BE2C (cell line): ENCODE measurements at regions not wholly inside any gene's neighbourhood (a gene's known extent, or its start where the extent isn't known, plus 50 kb on each side); places are given as distances from the start of the nearest gene placed in this dataset.

Experiments
- DNase-seq: peaks from one replicate; pipeline ENCODE4 v3.0.0-alpha.2; 2020
- H3K27me3 ChIP-seq: fragments of 250-450 bp; sonication (Bioruptor Pico); 2 replicates; pipeline ENCODE4 v1.5.1; 2020; ENCODE audit warnings: mild to moderate bottlenecking
- H3K36me3 ChIP-seq: fragments of 250-450 bp; sonication (Bioruptor Pico); 2 replicates; pipeline ENCODE4 v1.5.1; 2020; ENCODE audit warnings: mild to moderate bottlenecking
- H3K4me1 ChIP-seq: fragments of 250-450 bp; sonication (Bioruptor Pico); 2 replicates; pipeline ENCODE4 v1.5.1; 2020
- H3K4me3 ChIP-seq: 2 replicates; pipeline ENCODE4 v1.5.1; 2011; ENCODE audit warnings: low read depth, low read length
- H3K9me3 ChIP-seq: fragments of 250-450 bp; sonication (Bioruptor Pico); 2 replicates; pipeline ENCODE4 v1.5.1; 2020
- CTCF ChIP-seq: IDR thresholded peaks from 2 replicates; pipeline ENCODE4 v1.5.1; 2012; ENCODE audit warnings: mild to moderate bottlenecking, low read depth, low read length

DNA sequence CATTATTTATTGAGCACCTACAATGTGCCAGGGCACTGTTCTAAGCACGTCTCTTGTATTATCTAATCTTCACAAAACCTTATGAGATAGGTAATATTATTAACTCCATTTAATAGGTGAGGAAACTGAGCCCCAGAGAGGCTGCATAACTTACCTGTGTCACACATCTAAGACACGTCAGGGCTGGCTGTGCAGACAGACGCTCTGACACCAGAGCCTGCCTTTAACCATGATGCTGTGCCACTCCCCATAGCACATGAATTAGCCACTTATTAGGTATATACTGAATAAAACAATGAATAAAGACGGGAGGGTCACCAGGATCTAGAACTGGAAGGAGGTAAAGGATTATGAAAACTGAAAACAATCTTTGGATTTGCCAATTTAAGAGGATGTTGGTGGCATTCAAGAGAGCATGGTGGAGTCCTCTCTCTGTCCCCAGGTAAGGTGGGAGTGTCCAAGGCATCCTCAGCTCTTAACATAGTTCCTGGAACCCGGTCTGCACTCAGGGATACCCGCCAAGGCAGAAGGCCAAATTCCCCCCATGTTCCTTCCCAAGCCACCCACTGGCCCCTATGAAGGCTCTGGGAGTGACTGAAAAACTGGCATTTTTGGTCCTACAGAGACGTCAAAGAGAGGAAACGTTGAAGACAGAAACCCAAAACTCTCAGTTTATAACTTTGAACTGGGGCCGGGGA is 479.7 kb downstream of the FOXO1 start:
- Histone ChIP-seq H3K4me1 (no peaks in the 10 kb centered on the region; the same call in 1 of the 2 replicates), H3K4me3 (no peak overlapping the region), H3K9me3 (no peaks in the 10 kb centered on the region), H3K27me3 (no peaks in the 10 kb centered on the region), H3K36me3 (no peaks in the 10 kb centered on the region)
- no peak for TF ChIP-seq CTCF
- DNase-seq: no peak

- DNase-seq: no peak
- Histone ChIP-seq H3K4me1 (no peaks in the 10 kb centered on the region; the same call in 1 of the 2 replicates), H3K36me3 (no peaks in the 10 kb centered on the region), H3K4me3 (no peak overlapping the region), H3K27me3 (no peaks in the 10 kb centered on the region), H3K9me3 (no peaks in the 10 kb centered on the region)
- no peak for TF ChIP-seq CTCF
Measured at GRCh38 chr13:40187324-40187795, 479.1 kb downstream of the FOXO1 start.

DNA sequence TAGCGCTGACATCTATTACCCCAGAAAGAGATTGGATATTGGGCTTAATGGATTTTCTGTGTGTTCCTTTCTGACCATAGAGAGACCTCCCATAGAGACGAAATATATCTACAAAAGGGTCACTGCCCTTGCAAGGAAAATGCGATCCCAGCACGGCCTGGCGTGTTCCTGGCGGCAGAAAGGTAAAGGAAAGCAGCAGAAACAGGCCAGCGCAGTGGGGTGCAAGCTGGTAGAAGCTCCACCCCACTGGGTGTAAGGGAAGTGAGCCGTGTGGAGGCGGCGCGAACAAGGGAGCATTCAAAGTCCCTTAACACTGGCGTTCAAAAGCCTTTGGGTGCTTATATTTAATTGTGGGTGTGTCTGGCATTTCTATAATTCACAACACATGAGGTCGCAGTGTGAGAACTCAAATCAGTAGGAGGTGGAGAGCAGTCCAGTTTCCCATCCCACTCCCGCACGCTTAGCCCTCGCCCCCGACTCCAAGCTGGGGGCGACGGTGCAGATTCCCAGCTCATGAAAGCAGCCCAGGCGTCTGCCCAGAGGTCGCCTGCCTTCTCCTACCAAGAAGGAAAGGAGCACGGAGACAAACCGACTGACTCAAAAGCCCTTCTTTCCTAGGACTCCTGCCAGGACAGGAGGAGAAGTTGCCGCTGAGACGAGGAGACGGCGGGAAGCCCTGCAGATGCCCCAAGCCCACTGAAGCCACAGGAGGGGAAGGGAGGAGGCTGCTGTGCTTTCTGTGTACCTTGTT is 478.4 kb downstream of the FOXO1 start:
- H3K4me1 ChIP-seq: no peaks in the 10 kb centered on the region; the same call in 1 of the 2 replicates
- TF ChIP-seq CTCF: no peak
- DNase-seq: no peak

DNA sequence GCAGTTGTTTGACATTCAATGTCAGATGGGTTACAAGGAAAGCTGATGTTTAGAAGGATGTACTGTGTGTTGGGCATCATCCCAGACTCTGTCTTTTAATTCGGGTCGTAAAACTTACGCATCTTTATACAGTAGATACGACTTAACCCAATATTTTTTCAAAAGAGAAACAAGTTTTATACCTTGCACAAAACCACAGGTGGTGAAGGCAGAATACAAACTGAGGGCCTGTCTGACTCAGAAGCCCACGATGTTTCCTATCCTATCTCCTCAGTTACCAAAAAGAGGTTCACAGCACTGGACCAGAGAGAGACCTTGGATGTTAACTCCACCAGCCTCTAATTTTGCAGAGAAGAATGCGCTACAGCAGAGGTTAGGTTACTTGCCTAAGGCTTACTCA is 477.0 kb downstream of the FOXO1 start:
- no peak overlapping the region for H3K4me3 ChIP-seq
- no peaks in the 10 kb centered on the region for H3K9me3 ChIP-seq
- DNase-seq: no peak
- no peaks in the 10 kb centered on the region for H3K36me3 ChIP-seq
- H3K27me3 ChIP-seq: no peaks in the 10 kb centered on the region
- TF ChIP-seq CTCF: no peak
- H3K4me1 ChIP-seq: no peaks in the 10 kb centered on the region; the same call in 1 of the 2 replicates

More for the DNA sequence above, 478.4 kb downstream of the FOXO1 start:
- Histone ChIP-seq H3K36me3 (no peaks in the 10 kb centered on the region), H3K4me3 (no peak overlapping the region), H3K27me3 (no peaks in the 10 kb centered on the region), H3K9me3 (no peaks in the 10 kb centered on the region)

GRCh38 chr13:40189898-40190630 is 476.4 kb downstream of the FOXO1 start:
- H3K9me3 ChIP-seq: no peaks in the 10 kb centered on the region
- H3K36me3 ChIP-seq: no peaks in the 10 kb centered on the region
- H3K4me1 ChIP-seq: no peaks in the 10 kb centered on the region; the same call in 1 of the 2 replicates
- H3K4me3 ChIP-seq: no peak overlapping the region
- no peak for TF ChIP-seq CTCF
- no peaks in the 10 kb centered on the region for H3K27me3 ChIP-seq
- no peak for DNase-seq
